Glutamatergic neuron (in vitro differentiated cells): ENCODE measurements at regions not wholly inside any gene's neighbourhood (a gene's known extent, or its start where the extent isn't known, plus 50 kb on each side); places are given as distances from the start of the nearest gene placed in this dataset.

Experiments used
- DNase-seq: peaks from one replicate; pipeline ENCODE4 v3.0.0; 2022
- H3K27ac Mint-ChIP-seq: one replicate; pipeline ENCODE4 v1.8.0; 2020; ENCODE audit warnings: mild to moderate bottlenecking, mixed read lengths, inconsistent platforms; ENCODE audit not compliant: unreplicated experiment
- H3K27me3 Mint-ChIP-seq: one replicate; pipeline ENCODE4 v1.8.0; 2020; ENCODE audit warnings: mild to moderate bottlenecking, moderate library complexity, mixed read lengths, inconsistent platforms; ENCODE audit not compliant: unreplicated experiment
- H3K36me3 Mint-ChIP-seq: one replicate; pipeline ENCODE4 v1.8.0; 2020; ENCODE audit warnings: mild to moderate bottlenecking, mixed read lengths, inconsistent platforms; ENCODE audit not compliant: unreplicated experiment
- H3K4me1 Mint-ChIP-seq: one replicate; pipeline ENCODE4 v1.8.0; 2020; ENCODE audit warnings: mild to moderate bottlenecking, low read depth, mixed read lengths, inconsistent platforms; ENCODE audit not compliant: unreplicated experiment
- H3K4me3 Mint-ChIP-seq: one replicate; pipeline ENCODE4 v1.8.0; 2020; ENCODE audit warnings: mild to moderate bottlenecking, mixed read lengths, inconsistent platforms; ENCODE audit not compliant: unreplicated experiment
- H3K9me3 Mint-ChIP-seq: one replicate; pipeline ENCODE4 v1.8.0; 2020; ENCODE audit warnings: mild to moderate bottlenecking, moderate library complexity, mixed read lengths, inconsistent platforms; ENCODE audit not compliant: unreplicated experiment
- TF ChIP-seq, protein P1 (sequence below): fragments of 200-600 bp; sonication (generic); IDR thresholded peaks from one replicate; pipeline ENCODE4 v1.5.0; 2021; ENCODE audit not compliant: partially characterized antibody, unreplicated experiment

GRCh38 chr12:126898562-126898961, 1368.4 kb upstream of the TMEM132C start:
- Mint-ChIP-seq H3K4me3 (no peak overlapping the region), H3K27me3 (no peaks in the 10 kb centered on the region), H3K27ac (no peak overlapping the region), H3K36me3 (no peaks in the 10 kb centered on the region), H3K9me3 (peaks cover 12% of the 10 kb centered on the region), H3K4me1 (no peaks in the 10 kb centered on the region)
- TF ChIP-seq, protein P1, sequence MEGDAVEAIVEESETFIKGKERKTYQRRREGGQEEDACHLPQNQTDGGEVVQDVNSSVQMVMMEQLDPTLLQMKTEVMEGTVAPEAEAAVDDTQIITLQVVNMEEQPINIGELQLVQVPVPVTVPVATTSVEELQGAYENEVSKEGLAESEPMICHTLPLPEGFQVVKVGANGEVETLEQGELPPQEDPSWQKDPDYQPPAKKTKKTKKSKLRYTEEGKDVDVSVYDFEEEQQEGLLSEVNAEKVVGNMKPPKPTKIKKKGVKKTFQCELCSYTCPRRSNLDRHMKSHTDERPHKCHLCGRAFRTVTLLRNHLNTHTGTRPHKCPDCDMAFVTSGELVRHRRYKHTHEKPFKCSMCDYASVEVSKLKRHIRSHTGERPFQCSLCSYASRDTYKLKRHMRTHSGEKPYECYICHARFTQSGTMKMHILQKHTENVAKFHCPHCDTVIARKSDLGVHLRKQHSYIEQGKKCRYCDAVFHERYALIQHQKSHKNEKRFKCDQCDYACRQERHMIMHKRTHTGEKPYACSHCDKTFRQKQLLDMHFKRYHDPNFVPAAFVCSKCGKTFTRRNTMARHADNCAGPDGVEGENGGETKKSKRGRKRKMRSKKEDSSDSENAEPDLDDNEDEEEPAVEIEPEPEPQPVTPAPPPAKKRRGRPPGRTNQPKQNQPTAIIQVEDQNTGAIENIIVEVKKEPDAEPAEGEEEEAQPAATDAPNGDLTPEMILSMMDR, result no peak
- DNase-seq, result no peak

DNA sequence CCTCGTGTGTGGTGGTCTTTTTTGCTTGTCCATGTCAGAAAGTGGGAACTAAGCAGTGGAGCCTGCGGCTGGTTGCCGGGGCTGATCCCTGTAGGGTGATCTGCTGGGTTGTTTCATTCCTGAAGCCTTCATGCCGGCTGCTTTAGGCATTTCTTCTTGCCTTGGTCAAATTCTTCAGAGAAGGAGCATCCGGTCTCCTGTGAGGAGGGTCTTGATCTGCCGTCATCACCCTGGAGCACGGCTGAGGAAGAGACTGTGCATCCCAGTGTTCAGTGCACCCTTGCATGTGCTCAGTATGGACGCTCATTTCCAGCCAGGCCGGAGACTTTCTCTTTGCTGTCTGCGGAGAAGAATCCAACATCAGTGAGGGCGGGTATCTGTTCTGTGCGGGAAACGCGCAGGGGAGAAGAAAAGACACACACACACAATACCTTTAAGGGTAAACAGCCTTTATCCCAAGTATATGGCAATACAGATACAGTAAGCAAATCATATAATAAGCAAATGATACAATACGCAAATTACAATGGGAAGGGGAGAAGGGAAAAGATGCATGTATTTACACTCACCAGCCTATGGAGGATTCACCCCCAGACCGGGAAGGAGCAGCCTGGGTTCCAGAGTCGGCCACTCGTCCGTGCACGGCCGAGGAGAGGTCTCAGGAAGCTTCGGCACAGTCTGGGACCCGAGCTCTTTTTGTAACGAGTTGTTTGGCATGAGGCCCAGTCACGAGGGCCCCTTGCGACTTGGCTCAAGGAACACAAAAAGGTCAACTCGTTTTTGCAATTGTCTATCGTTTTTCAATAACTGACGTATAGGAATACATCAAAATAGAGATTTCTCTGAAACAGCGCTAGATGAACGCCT, 1366.8 kb upstream of the TMEM132C start:
- Mint-ChIP-seq H3K4me1 (no peaks in the 10 kb centered on the region), H3K27ac (no peak overlapping the region), H3K27me3 (no peaks in the 10 kb centered on the region), H3K36me3 (no peaks in the 10 kb centered on the region), H3K9me3 (peaks cover 14% of the 10 kb centered on the region), H3K4me3 (no peak overlapping the region)
- no peak for DNase-seq
- TF ChIP-seq, protein P1, result no peak

DNA sequence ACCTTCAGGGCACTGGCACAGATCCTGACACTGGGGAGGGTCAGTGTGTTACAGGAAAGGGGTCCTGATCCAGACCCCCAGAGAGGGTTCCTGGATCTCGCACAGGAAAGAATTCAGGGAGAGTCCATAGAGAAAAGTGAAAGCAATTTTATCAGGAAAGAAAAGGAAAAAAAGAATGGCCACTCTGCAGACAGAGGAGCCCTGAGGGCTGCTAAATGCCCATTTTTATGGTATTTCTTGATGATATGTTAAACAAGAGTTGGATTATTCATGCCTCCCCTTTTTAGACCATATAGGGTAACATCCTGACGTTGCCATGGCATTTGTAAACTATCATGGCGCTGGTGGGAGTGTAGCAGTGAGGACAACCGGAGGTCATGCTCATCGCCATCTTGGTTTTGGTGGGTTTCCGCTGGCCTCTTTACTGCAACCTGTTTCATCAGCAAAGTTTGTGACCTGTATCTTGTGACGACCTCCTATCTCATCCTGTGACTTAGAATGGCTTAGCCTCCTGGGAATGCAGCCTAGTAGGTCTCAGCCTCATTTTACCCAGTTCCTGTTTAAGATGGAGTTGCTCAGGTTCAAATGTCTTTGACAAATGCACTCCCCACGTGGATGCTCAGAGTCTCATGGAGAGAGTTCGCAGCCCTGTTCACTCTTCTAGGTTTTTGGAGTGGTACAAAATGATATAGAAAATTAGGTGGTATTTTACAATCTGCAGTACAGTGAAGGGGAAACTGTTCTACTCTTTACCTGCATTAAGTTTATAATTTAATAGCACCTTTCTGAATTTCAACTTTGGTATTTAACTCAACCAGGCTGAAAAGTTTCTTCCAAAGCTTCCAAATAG, 1363.7 kb upstream of the TMEM132C start:
- Mint-ChIP-seq H3K27ac (no peak overlapping the region), H3K4me3 (no peak overlapping the region), H3K4me1 (no peaks in the 10 kb centered on the region), H3K27me3 (peaks cover 3% of the 10 kb centered on the region), H3K36me3 (peaks cover 4% of the 10 kb centered on the region), H3K9me3 (peaks cover 8% of the 10 kb centered on the region)
- TF ChIP-seq, protein P1, result no peak
- DNase-seq, result no peak

- Mint-ChIP-seq H3K9me3 (peaks cover 6% of the 10 kb centered on the region), H3K4me1 (no peaks in the 10 kb centered on the region), H3K27ac (no peak overlapping the region), H3K27me3 (peaks cover 3% of the 10 kb centered on the region), H3K36me3 (peaks cover 4% of the 10 kb centered on the region), H3K4me3 (no peak overlapping the region)
- TF ChIP-seq, protein P1, result no peak
- no peak for DNase-seq
These were observed 1361.2 kb upstream of the TMEM132C start for GRCh38 chr12:126905752-126906151.
